Ovary (tissue), 7 donors: ENCODE measurements at regions not wholly inside any gene's neighbourhood (a gene's known extent, or its start where the extent isn't known, plus 50 kb on each side); places are given as distances from the start of the nearest gene placed in this dataset.
"Not testable (repeated sequence)": the region's sequence is repeated elsewhere in the genome, so short reads cannot be mapped to it uniquely, and the experiment has no call there.

Source experiments
- DNase-seq, 5 donors: peaks; one replicate each; pipeline ENCODE4 v3.0.0-alpha.2; 2019 to 2020
- H3K27ac ChIP-seq, 2 donors: fragments of 200-600 bp; one replicate each; pipeline versions ENCODE4 v1.5.1 to v1.8.0; 2019 to 2022
- H3K27me3 ChIP-seq: fragments of 200-600 bp; one replicate; pipeline ENCODE4 v1.8.0; 2022
- H3K36me3 ChIP-seq: fragments of 200-600 bp; sonication (generic); one replicate; pipeline ENCODE4 v1.5.1; 2019
- H3K4me1 ChIP-seq: one replicate; pipeline ENCODE4 v1.8.1; 2013; ENCODE audit warnings: mild to moderate bottlenecking, moderate library complexity; ENCODE audit not compliant: insufficient read depth
- H3K4me3 ChIP-seq: fragments of 200-600 bp; sonication (generic); one replicate; pipeline ENCODE4 v1.5.1; 2017
- H3K9me3 ChIP-seq, 2 donors: fragments of 200-600 bp in 1 of 2; sonication (generic) in 1 of 2; one replicate each; pipeline versions ENCODE4 v1.5.1 to v1.8.1; 2013 to 2019; ENCODE audit warnings: mild to moderate bottlenecking in 1 of 2, moderate library complexity in 1 of 2
- CTCF ChIP-seq, 3 donors: fragments of 450-650 bp in 2 of 3; fragments of 200-600 bp in 1 of 3; IDR thresholded peaks; one replicate each; pipeline versions ENCODE4 v1.5.1 to v1.8.0; 2016 to 2022; ENCODE audit warnings: antibody characterized with exemption in 3 of 3, mild to moderate bottlenecking in 1 of 3
- EP300 ChIP-seq: sonication (generic); formaldehyde crosslinking; IDR thresholded peaks from one replicate; pipeline ENCODE4 v1.6.1; 2017; ENCODE audit warnings: antibody characterized with exemption
- POLR2A ChIP-seq: fragments of 450-650 bp; IDR thresholded peaks from one replicate; pipeline ENCODE4 v1.6.1; 2017; ENCODE audit warnings: antibody characterized with exemption, mild to moderate bottlenecking, moderate library complexity
- WGBS, 3 donors: extraction: QIAGEN DNeasy Blood & Tissue Kit in 1 of 3; methylation state at CpG; one replicate each; pipeline versions ENCODE4 v1.1.5 to v1.1.7; 2013 to 2017; 5-methylcytosine and 5-hydroxymethylcytosine counted together
- intact Hi-C, 4 donors: fragments of 100-400 bp; cut with DNase I; formaldehyde crosslinking; loops; one replicate each; pipeline versions ENCODE4 v1.11.0 to v1.15.1; 2022 to 2023
- donor health status: DM: no; HTN: no; CAD: no; lungs with moderate emphysema.
- donor health status: DM: no; HTN: no; CAD: no.
- donor health status: Bipolar disorder and iron deficiency.
- donor health status: DM: no; HTN: no; CAD: no.
- donor health status: DM: yes; HTN: yes; CAD: no.

- WGBS, 3 donors: 72 to 90% (median 84%) methylated on average over 50 of the region's 50 CpGs
- Histone ChIP-seq H3K9me3 (no peaks in the 10 kb centered on the region), H3K27ac (no peak overlapping the region), H3K4me3 (no peak overlapping the region), H3K4me1 (no peaks in the 10 kb centered on the region), H3K36me3 (no peaks in the 10 kb centered on the region), H3K27me3 (no peaks in the 10 kb centered on the region)
- DNase-seq: no peak
- no peak for TF ChIP-seq CTCF (IDR thresholded peaks at IDR 0.05)
- no peak for TF ChIP-seq POLR2A
- no peak for TF ChIP-seq EP300
- intact Hi-C loops: no loop called here
These were observed 91.1 kb downstream of the OR13A1 start for GRCh38 chr10:45224219-45224841.

GRCh38 chr10:45227042-45227441 lies 88.4 kb downstream of the OR13A1 start:
- TF ChIP-seq CTCF (IDR thresholded peaks at IDR 0.05) (no peak), POLR2A (no peak), EP300 (no peak)
- 47 to 77% (median 70%) methylated on average over 2 of the region's 2 CpGs for WGBS, 3 donors
- Histone ChIP-seq H3K9me3 (no peaks in the 10 kb centered on the region), H3K27me3 (no peaks in the 10 kb centered on the region), H3K4me3 (no peak overlapping the region), H3K4me1 (no peaks in the 10 kb centered on the region), H3K27ac (no peak overlapping the region), H3K36me3 (no peaks in the 10 kb centered on the region)
- DNase-seq: no peak
- intact Hi-C loops: no loop called here

GRCh38 chr10:45227456-45227855 lies 88.0 kb downstream of the OR13A1 start:
- DNase-seq: no peak
- Histone ChIP-seq H3K36me3 (no peaks in the 10 kb centered on the region), H3K27ac (no peak overlapping the region), H3K9me3 (no peaks in the 10 kb centered on the region), H3K27me3 (no peaks in the 10 kb centered on the region), H3K4me1 (no peaks in the 10 kb centered on the region), H3K4me3 (no peak overlapping the region)
- intact Hi-C loops: no loop called here
- WGBS, 3 donors: 86 to 90% (median 90%) methylated on average over 1 of the region's 1 CpG
- TF ChIP-seq EP300 (no peak), CTCF (IDR thresholded peaks at IDR 0.05) (no peak), POLR2A (no peak)

GRCh38 chr10:45229823-45230222 lies 85.6 kb downstream of the OR13A1 start:
- H3K4me1 ChIP-seq: no peaks in the 10 kb centered on the region
- intact Hi-C loops: no loop called here
- no peak overlapping the region for H3K27ac ChIP-seq
- H3K36me3 ChIP-seq: no peaks in the 10 kb centered on the region
- no peaks in the 10 kb centered on the region for H3K27me3 ChIP-seq
- 89 to 95% (median 89%) methylated on average over 1 of the region's 1 CpG for WGBS, 3 donors
- H3K9me3 ChIP-seq: no peaks in the 10 kb centered on the region
- no peak for DNase-seq
- no peak overlapping the region for H3K4me3 ChIP-seq
- no peak for TF ChIP-seq EP300
- TF ChIP-seq POLR2A: no peak
- TF ChIP-seq CTCF (IDR thresholded peaks at IDR 0.05): no peak

GRCh38 chr10:45235260-45235769 lies 80.1 kb downstream of the OR13A1 start:
- H3K36me3 ChIP-seq, H3K4me1 ChIP-seq, H3K4me3 ChIP-seq, intact Hi-C loops, H3K9me3 ChIP-seq, H3K27me3 ChIP-seq, H3K27ac ChIP-seq: not testable (repeated sequence)
- WGBS, 3 donors: 39 to 41% (median 40%) methylated on average over 13 of the region's 13 CpGs
- DNase-seq: peak; percentile 34 to 58 (median 48)
